ENCODE measurements at regions not wholly inside any gene's neighbourhood (a gene's known extent, or its start where the extent isn't known, plus 50 kb on each side); places are given as distances from the start of the nearest gene placed in this dataset.

GRCh38 chr7:116339564-116339963 is 129.2 kb downstream of the TES start:
- ChIA-PET CTCF (no interaction called here), POLR2A (interaction anchor here (1.0 kb wide), 1 partner anchor 15 kb away, joined by 3 read pairs; no protein-coding TSS in a partner anchor)
- DNase-seq (ENCODE audit: low read depth, low spot score): no peak
- peak; percentile 61 for ATAC-seq
- H3K27ac ChIP-seq (ENCODE audit: low read length): peak overlapping the region; percentile 96
- peaks cover 23% of the 10 kb centered on the region for H3K4me1 ChIP-seq (ENCODE audit: control insufficient read depth, insufficient read depth, low read length)
- BruUV-seq (replicated peaks): no TSS peak
- in situ Hi-C loops (cut with HindIII; ENCODE audit: low pct_unique_long_range_greater_than_20kb, low sequenced_read_pairs) (no loop called here), intact Hi-C loops (cut with micrococcal nuclease; ENCODE audit: unreplicated experiment) (no loop called here)
- peak; percentile 55; the same call in 1 of the 2 replicates for TF ChIP-seq TCF7L2 (IDR thresholded peaks at IDR 0.05; ENCODE audit: low read depth, low read length)
- TF ChIP-seq CTCF (IDR thresholded peaks at IDR 0.05): no peak
- H3K4me3 ChIP-seq (ENCODE audit: low read depth in 2 of 2, low read length in 2 of 2): no peak overlapping the region
- H3K9me3 ChIP-seq (ENCODE audit: control insufficient read depth, insufficient read depth, low read depth, low read length): peaks cover 13% of the 10 kb centered on the region
- H3K36me3 ChIP-seq (ENCODE audit: control insufficient read depth, insufficient read depth, low read length): no peaks in the 10 kb centered on the region
- no peaks in the 10 kb centered on the region for H3K27me3 ChIP-seq (ENCODE audit: control insufficient read depth, insufficient read depth, low read length)

- Histone ChIP-seq H3K4me1 (ENCODE audit: control insufficient read depth, insufficient read depth, low read length) (peaks cover 23% of the 10 kb centered on the region), H3K27me3 (ENCODE audit: control insufficient read depth, insufficient read depth, low read length) (no peaks in the 10 kb centered on the region), H3K27ac (ENCODE audit: low read length) (peak overlapping the region; percentile 96), H3K9me3 (ENCODE audit: control insufficient read depth, insufficient read depth, low read depth, low read length) (peaks cover 18% of the 10 kb centered on the region), H3K36me3 (ENCODE audit: control insufficient read depth, insufficient read depth, low read length) (no peaks in the 10 kb centered on the region), H3K4me3 (ENCODE audit: low read depth in 2 of 2, low read length in 2 of 2) (no peak overlapping the region)
- ATAC-seq (peak; percentile 72), DNase-seq (ENCODE audit: low read depth, low spot score) (no peak)
- in situ Hi-C loops (cut with HindIII; ENCODE audit: low pct_unique_long_range_greater_than_20kb, low sequenced_read_pairs): no loop called here
- intact Hi-C loops (cut with micrococcal nuclease; ENCODE audit: unreplicated experiment): loop anchor here (5.0 kb wide), 2 partner anchors 68 to 83 kb away; no protein-coding TSS in a partner anchor
- ChIA-PET POLR2A (interaction anchor here (0.5 to 1.1 kb wide), 2 partner anchors 9 to 12 kb away, joined by 3 read pairs; no protein-coding TSS in a partner anchor), CTCF (interaction anchor here (0.6 kb wide), 1 partner anchor 219 kb away, joined by 3 read pairs; no protein-coding TSS in a partner anchor)
- BruUV-seq (replicated peaks): no TSS peak
- TF ChIP-seq TCF7L2 (IDR thresholded peaks at IDR 0.05; ENCODE audit: low read depth, low read length): peak; percentile 68
- no peak for TF ChIP-seq REST (IDR thresholded peaks at IDR 0.05; ENCODE audit: insufficient read depth in 1 of 2, low read depth in 2 of 2, low read length in 1 of 2)
Measured at GRCh38 chr7:116340201-116340847, 130.0 kb downstream of the TES start.
